ENCODE measurements at regions not wholly inside any gene's neighbourhood (a gene's known extent, or its start where the extent isn't known, plus 50 kb on each side); places are given as distances from the start of the nearest gene placed in this dataset.

- Histone ChIP-seq H3K9me3 (no peaks in the 10 kb centered on the region), H3K27ac (ENCODE audit: low read length) (no peak overlapping the region), H3K36me3 (ENCODE audit: control insufficient read depth in 2 of 2, extremely low read depth in 1 of 2, insufficient read depth in 1 of 2, low read length in 1 of 2) (no peaks in the 10 kb centered on the region), H3K27me3 (replicated peaks in 1 of 2; ENCODE audit: control insufficient read depth in 2 of 2, extremely low read depth in 1 of 2, insufficient read depth in 2 of 2, low read length in 1 of 2) (peaks cover 0 to 17% of the 10 kb centered on the region in 2 experiments), H3K4me1 (ENCODE audit: control insufficient read depth in 1 of 2, extremely low read depth in 1 of 2, insufficient read depth in 2 of 2, low read length in 2 of 2) (no peaks in the 10 kb centered on the region), H3K4me3 (ENCODE audit: control insufficient read depth in 1 of 2, extremely low read depth in 1 of 2, low read length in 1 of 2) (no peak overlapping the region)
- no peak for DNase-seq
- H3K36me3 Mint-ChIP-seq: no peaks in the 10 kb centered on the region
- H3K27ac Mint-ChIP-seq: no peak overlapping the region
- H3K4me1 Mint-ChIP-seq: no peaks in the 10 kb centered on the region
- 99% methylated on average over 5 of the region's 8 CpGs for WGBS (ENCODE audit: insufficient coverage)
- ATAC-seq (replicated peaks in 1 of 4): no peak
- POLR2A ChIA-PET: no interaction called here
- no peaks in the 10 kb centered on the region for H3K27me3 Mint-ChIP-seq
- CTCF ChIA-PET: no interaction called here
- no peaks in the 10 kb centered on the region for H3K9me3 Mint-ChIP-seq
- no peak overlapping the region for H3K4me3 Mint-ChIP-seq
Measured at GRCh38 chr22:49072996-49073645, 754.6 kb downstream of the BRD1 start.

DNA sequence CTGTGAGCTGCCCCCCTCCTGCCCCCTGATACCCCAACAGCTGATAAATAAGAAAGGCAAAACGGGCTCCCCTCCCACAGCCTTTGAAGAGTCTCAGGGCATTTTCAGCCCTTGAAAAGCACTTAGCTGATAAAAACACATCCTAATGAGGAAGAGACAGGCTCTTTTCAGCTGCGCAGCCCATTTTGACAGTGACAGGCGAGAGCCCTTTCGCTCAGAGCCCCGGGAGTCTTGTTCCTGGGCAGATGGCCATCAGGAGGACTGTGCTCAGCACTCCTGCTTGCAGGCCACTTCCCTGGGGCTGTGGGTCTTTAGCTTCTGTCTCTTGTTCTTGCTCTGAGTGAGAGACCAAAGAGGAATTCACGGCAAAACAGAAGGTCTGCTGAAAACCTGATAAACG lies 757.2 kb downstream of the BRD1 start:
- ATAC-seq (replicated peaks in 1 of 4) (no peak), DNase-seq (no peak)
- Mint-ChIP-seq H3K4me1 (no peaks in the 10 kb centered on the region), H3K36me3 (no peaks in the 10 kb centered on the region), H3K27ac (no peak overlapping the region), H3K27me3 (no peaks in the 10 kb centered on the region), H3K9me3 (no peaks in the 10 kb centered on the region), H3K4me3 (no peak overlapping the region)
- Histone ChIP-seq H3K9me3 (no peaks in the 10 kb centered on the region), H3K4me3 (ENCODE audit: control insufficient read depth in 1 of 2, extremely low read depth in 1 of 2, low read length in 1 of 2) (no peak overlapping the region), H3K27me3 (replicated peaks in 1 of 2; ENCODE audit: control insufficient read depth in 2 of 2, extremely low read depth in 1 of 2, insufficient read depth in 2 of 2, low read length in 1 of 2) (peaks cover 0 to 10% of the 10 kb centered on the region in 2 experiments), H3K4me1 (ENCODE audit: control insufficient read depth in 1 of 2, extremely low read depth in 1 of 2, insufficient read depth in 2 of 2, low read length in 2 of 2) (no peaks in the 10 kb centered on the region), H3K36me3 (ENCODE audit: control insufficient read depth in 2 of 2, extremely low read depth in 1 of 2, insufficient read depth in 1 of 2, low read length in 1 of 2) (no peaks in the 10 kb centered on the region), H3K27ac (ENCODE audit: low read length) (no peak overlapping the region)
- ChIA-PET POLR2A (no interaction called here), CTCF (no interaction called here)
- WGBS (ENCODE audit: insufficient coverage): 50% methylated on average over 4 of the region's 7 CpGs

DNA sequence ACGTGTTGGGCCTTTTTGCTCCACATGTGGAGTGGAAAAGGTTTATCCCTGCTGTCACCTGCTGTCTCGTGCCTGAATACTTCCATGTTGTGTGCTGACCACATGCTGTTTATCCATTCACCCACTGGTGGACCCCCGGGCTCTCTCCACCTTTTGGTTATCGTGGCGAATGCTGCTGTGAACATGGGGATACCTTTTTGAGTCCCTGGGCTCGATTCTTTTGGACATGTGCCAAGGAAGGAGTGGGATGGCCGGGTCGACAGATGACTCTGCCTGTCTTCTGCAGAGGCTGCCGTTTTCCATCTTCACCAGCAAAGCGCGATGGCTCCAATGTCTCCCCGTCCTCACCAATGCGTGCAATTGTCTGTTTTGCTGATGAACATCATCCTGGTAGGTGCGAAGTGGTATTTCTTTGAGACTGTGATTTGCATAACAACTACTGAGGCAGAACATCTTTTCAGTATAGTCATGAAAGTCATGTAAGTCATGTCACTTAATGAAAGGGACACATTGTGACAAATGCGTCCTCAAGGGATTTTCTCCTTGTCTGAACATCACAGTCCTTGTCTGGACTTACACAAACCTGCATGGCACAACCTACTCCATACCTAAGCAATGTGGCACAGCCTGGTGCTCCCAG lies 758.7 kb downstream of the BRD1 start:
- no peaks in the 10 kb centered on the region for H3K9me3 Mint-ChIP-seq
- CTCF ChIA-PET: no interaction called here
- H3K27me3 ChIP-seq (replicated peaks in 1 of 2; ENCODE audit: control insufficient read depth in 2 of 2, extremely low read depth in 1 of 2, insufficient read depth in 2 of 2, low read length in 1 of 2): peaks cover 0 to 13% of the 10 kb centered on the region in 2 experiments
- DNase-seq (no peak), ATAC-seq (replicated peaks in 1 of 4) (no peak)
- H3K4me1 ChIP-seq (ENCODE audit: control insufficient read depth in 1 of 2, extremely low read depth in 1 of 2, insufficient read depth in 2 of 2, low read length in 2 of 2): no peaks in the 10 kb centered on the region
- POLR2A ChIA-PET: no interaction called here
- no peaks in the 10 kb centered on the region for H3K36me3 Mint-ChIP-seq
- no peak overlapping the region for H3K27ac ChIP-seq (ENCODE audit: low read length)
- no peaks in the 10 kb centered on the region for H3K4me1 Mint-ChIP-seq
- H3K9me3 ChIP-seq: no peaks in the 10 kb centered on the region
- peaks cover 1 to 5% of the 10 kb centered on the region in 2 donors for H3K27me3 Mint-ChIP-seq
- no peak overlapping the region for H3K27ac Mint-ChIP-seq
- H3K36me3 ChIP-seq (ENCODE audit: control insufficient read depth in 2 of 2, extremely low read depth in 1 of 2, insufficient read depth in 1 of 2, low read length in 1 of 2): no peaks in the 10 kb centered on the region
- WGBS (ENCODE audit: insufficient coverage): 69% methylated on average over 12 of the region's 15 CpGs
- no peak overlapping the region for H3K4me3 ChIP-seq (ENCODE audit: control insufficient read depth in 1 of 2, extremely low read depth in 1 of 2, low read length in 1 of 2)
- no peak overlapping the region for H3K4me3 Mint-ChIP-seq

DNA sequence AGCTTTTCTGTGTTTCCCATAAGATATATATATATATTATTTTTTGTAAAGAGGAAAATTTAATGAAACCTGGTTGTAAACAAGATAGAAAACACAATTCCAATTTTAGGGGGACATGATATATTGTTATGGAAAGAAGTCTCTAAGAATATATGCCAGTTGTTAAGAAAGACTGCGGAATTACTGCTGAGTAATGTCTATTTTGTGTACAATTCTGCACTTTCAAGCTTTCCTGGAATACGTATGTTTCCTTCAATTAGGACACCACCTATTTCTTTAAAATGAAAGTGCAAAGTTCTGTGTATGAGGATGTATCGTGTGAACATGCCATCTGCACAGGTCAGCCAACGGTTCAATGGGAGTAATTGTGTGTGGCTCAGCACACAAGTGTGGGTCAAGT lies 760.2 kb downstream of the BRD1 start:
- no peaks in the 10 kb centered on the region for H3K36me3 Mint-ChIP-seq
- no peaks in the 10 kb centered on the region for H3K9me3 Mint-ChIP-seq
- DNase-seq (no peak), ATAC-seq (replicated peaks in 1 of 4) (no peak)
- Histone ChIP-seq H3K9me3 (no peaks in the 10 kb centered on the region), H3K4me3 (ENCODE audit: control insufficient read depth in 1 of 2, extremely low read depth in 1 of 2, low read length in 1 of 2) (no peak overlapping the region), H3K36me3 (ENCODE audit: control insufficient read depth in 2 of 2, extremely low read depth in 1 of 2, insufficient read depth in 1 of 2, low read length in 1 of 2) (no peaks in the 10 kb centered on the region), H3K4me1 (ENCODE audit: control insufficient read depth in 1 of 2, extremely low read depth in 1 of 2, insufficient read depth in 2 of 2, low read length in 2 of 2) (no peaks in the 10 kb centered on the region), H3K27me3 (replicated peaks in 1 of 2; ENCODE audit: control insufficient read depth in 2 of 2, extremely low read depth in 1 of 2, insufficient read depth in 2 of 2, low read length in 1 of 2) (peaks cover 2 to 13% of the 10 kb centered on the region in 2 experiments), H3K27ac (ENCODE audit: low read length) (no peak overlapping the region)
- ChIA-PET POLR2A (no interaction called here), CTCF (no interaction called here)
- no peak overlapping the region for H3K4me3 Mint-ChIP-seq
- no peaks in the 10 kb centered on the region for H3K4me1 Mint-ChIP-seq
- WGBS (ENCODE audit: insufficient coverage): 84% methylated on average over 2 of the region's 4 CpGs
- no peak overlapping the region for H3K27ac Mint-ChIP-seq
- H3K27me3 Mint-ChIP-seq: peaks cover 8 to 11% of the 10 kb centered on the region in 2 donors

GRCh38 chr22:49066619-49067018 lies 761.1 kb downstream of the BRD1 start:
- Histone ChIP-seq H3K9me3 (no peaks in the 10 kb centered on the region), H3K36me3 (ENCODE audit: control insufficient read depth in 2 of 2, extremely low read depth in 1 of 2, insufficient read depth in 1 of 2, low read length in 1 of 2) (no peaks in the 10 kb centered on the region), H3K4me1 (ENCODE audit: control insufficient read depth in 1 of 2, extremely low read depth in 1 of 2, insufficient read depth in 2 of 2, low read length in 2 of 2) (no peaks in the 10 kb centered on the region), H3K4me3 (ENCODE audit: control insufficient read depth in 1 of 2, extremely low read depth in 1 of 2, low read length in 1 of 2) (no peak overlapping the region), H3K27me3 (replicated peaks in 1 of 2; ENCODE audit: control insufficient read depth in 2 of 2, extremely low read depth in 1 of 2, insufficient read depth in 2 of 2, low read length in 1 of 2) (peaks cover 2 to 20% of the 10 kb centered on the region in 2 experiments), H3K27ac (ENCODE audit: low read length) (no peak overlapping the region)
- ATAC-seq (replicated peaks in 1 of 4) (no peak), DNase-seq (no peak)
- Mint-ChIP-seq H3K27me3 (peaks cover 10 to 18% of the 10 kb centered on the region in 2 donors), H3K4me1 (no peaks in the 10 kb centered on the region), H3K4me3 (no peak overlapping the region), H3K36me3 (no peaks in the 10 kb centered on the region), H3K9me3 (no peaks in the 10 kb centered on the region), H3K27ac (no peak overlapping the region)
- ChIA-PET CTCF (no interaction called here), POLR2A (no interaction called here)
- no CpG with 5 or more reads among the region's 9 CpGs for WGBS (ENCODE audit: insufficient coverage)

DNA sequence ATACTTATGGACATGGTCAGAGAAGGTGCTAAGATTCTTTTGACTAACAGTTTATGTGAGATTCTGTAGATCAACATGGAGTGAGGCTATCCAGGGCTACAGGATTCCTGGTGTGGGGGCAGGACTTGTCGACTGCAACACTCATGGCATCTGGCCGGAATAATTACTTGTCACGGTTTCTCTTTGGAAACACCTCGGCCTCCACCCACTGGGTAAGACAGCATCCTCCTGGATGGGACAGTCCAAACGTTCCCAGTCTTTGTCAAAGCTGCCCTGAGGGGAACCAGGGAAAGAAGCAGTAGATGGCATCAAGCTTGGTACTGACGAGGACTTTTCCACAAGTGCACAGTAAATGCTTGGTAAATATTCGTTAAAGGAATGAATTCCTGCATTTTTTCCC lies 762.8 kb downstream of the BRD1 start:
- H3K4me1 ChIP-seq (ENCODE audit: control insufficient read depth in 1 of 2, extremely low read depth in 1 of 2, insufficient read depth in 2 of 2, low read length in 2 of 2): no peaks in the 10 kb centered on the region
- H3K27ac Mint-ChIP-seq: no peak overlapping the region
- peaks cover 16 to 22% of the 10 kb centered on the region in 2 donors for H3K27me3 Mint-ChIP-seq
- 67% methylated on average over 5 of the region's 7 CpGs for WGBS (ENCODE audit: insufficient coverage)
- no peaks in the 10 kb centered on the region for H3K36me3 ChIP-seq (ENCODE audit: control insufficient read depth in 2 of 2, extremely low read depth in 1 of 2, insufficient read depth in 1 of 2, low read length in 1 of 2)
- H3K27me3 ChIP-seq (replicated peaks in 1 of 2; ENCODE audit: control insufficient read depth in 2 of 2, extremely low read depth in 1 of 2, insufficient read depth in 2 of 2, low read length in 1 of 2): peaks cover 2 to 25% of the 10 kb centered on the region in 2 experiments
- no peaks in the 10 kb centered on the region for H3K36me3 Mint-ChIP-seq
- H3K27ac ChIP-seq (ENCODE audit: low read length): no peak overlapping the region
- POLR2A ChIA-PET: no interaction called here
- ATAC-seq (replicated peaks in 1 of 4) (no peak), DNase-seq (no peak)
- no peaks in the 10 kb centered on the region for H3K9me3 Mint-ChIP-seq
- H3K4me1 Mint-ChIP-seq: no peaks in the 10 kb centered on the region
- H3K4me3 ChIP-seq (ENCODE audit: control insufficient read depth in 1 of 2, extremely low read depth in 1 of 2, low read length in 1 of 2): no peak overlapping the region
- H3K9me3 ChIP-seq: no peaks in the 10 kb centered on the region
- H3K4me3 Mint-ChIP-seq: no peak overlapping the region
- CTCF ChIA-PET: interaction anchor here in 1 of 2 donors (0.7 kb wide), 1 partner anchor 17 kb away, joined by 5 read pairs; no protein-coding TSS in a partner anchor

Data from T-cell (primary cell).